Non-pigmented ciliary epithelial cell (primary cell): ENCODE measurements at regions not wholly inside any gene's neighbourhood (a gene's known extent, or its start where the extent isn't known, plus 50 kb on each side); places are given as distances from the start of the nearest gene placed in this dataset.

Experiments used
- DNase-seq: peaks from one replicate; pipeline ENCODE4 v3.0.0-alpha.2; 2010; ENCODE audit warnings: low read depth

DNA sequence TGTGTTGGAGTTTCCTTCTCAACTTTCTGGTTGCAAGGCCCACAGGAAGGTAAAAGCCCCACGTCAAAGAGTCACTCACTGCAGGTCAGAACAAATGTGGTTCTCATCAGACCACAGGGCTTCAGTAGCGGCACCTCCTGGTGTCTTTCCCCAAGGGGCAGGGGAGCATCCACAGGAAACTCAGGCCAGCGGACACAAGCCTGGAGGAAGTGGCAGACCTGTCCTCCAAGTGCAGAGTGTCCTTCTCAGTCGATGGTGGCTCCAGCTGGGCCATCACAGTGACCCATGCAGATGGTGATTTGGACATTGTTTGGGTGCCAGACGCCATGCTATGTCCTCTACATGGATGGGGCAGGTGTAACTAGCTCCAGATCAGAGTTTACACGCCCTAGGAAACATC, 84.9 kb downstream of the ACKR3 start:
- DNase-seq = no peak

DNA sequence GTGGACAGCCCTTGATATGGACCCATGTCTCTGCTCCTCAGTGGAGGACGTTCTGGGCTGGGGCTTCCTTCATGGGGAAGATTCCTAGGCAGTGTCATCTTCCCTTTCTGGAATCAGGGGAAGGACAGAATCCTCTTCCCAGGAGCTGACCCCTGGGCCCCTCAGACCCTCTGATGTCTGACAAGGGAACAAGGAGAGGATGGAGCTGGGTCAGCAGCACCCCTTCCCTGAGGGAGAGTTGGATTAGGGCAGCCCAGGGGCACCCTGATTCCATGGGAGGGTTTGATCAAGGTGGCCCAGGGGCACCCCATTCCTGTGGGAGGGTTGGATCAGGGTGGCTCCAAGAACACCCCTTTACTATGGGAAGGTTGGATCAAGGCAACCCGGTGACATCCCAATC, 86.5 kb downstream of the ACKR3 start:
- DNase-seq = no peak

DNA sequence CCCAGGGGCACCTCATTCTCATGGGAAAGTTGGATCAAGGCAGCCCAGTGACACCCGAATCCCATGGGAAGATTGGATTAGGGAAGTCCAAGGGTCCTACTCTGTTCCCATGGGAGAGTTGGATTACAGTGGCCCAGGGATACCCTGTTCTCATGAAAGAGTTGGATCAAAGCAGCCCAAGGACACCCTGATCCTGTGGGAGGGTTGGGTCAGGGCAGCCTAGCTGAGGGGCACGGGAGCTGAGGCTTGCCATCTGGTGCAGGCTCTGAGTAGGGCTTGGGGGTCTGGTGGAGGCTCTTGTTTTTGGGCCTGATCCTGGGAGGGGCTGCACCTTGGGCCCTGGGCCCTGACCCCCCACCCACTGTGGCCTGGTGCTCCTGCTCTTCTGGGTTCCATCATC, 87.1 kb downstream of the ACKR3 start:
- DNase-seq = no peak

DNA sequence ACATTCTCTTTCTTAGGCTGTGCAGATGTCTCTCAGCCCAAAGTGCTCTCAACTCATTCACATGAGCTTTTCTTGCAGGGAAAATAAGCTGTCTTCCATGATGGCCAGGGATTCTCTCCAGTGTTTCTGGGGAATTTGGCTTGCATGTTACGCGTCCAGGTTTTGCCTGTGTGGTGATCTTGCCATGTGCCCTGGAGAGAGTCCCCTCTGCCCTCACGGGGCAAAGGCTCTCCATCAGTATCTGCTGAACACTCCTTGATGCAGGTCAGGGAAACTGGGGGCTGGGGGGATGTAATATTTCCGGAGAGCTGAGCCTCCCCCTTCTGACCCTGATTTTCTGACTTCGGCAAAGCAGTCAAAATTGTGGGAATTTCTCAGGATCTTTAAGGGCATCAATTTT, 87.6 kb downstream of the ACKR3 start:
- DNase-seq = no peak

DNA sequence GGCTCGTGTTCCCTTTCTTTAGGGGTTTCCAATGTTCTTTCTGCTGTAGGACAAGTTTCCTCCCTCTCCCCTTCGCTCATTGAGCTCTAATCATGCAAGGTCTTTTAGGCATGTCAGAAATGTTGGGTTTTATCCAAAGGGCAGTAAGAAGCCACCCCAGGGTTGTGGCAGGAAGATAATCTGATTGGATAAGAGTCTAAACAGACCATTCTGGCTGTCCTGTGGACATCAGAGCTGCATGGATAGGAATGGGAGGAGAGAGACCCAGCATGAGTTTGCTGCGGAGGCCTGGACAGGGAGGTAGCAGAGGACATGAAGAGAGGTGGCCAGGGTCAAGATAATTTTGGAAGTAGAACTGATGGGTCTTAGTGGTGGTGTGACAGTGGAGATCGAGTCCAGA, 88.2 kb downstream of the ACKR3 start:
- no peak for DNase-seq

DNA sequence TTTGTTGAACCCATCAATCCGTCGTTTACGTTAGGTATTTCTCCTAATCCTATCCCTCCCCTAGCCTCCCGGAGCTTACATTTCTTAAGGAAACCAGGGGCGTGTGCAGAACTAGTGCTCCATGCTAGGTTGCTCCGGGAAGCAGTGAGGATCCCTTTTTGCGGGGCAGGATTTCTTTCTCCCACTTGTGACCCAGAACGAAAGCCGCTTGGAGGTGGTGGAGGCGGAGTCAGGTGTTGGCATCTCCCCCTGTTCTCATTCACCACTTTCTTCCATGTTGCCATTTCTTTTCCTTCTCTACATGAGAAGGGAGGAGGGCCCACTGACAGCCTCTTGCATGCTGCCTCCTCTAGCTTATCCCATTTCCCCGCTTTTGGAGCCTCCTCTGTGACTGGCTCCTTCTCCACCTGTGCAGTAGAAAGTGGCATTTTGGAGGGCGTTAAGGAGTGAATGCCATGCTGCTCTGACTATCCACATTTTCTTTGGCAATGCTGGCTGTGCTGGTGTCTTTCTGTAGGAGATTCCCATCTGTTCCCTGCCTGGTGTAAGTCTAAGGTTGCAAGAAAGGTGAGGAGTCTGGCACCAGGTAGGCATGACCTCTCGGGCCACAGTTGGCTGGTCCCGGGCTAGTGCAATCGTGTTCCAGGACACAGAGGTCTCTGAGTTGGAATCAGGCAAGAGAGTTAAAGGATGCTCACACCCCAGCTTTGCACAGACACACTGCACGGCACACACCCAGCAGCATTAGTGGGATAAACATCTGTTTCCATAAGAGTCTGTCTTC, 89.5 kb downstream of the ACKR3 start:
- no peak for DNase-seq

DNA sequence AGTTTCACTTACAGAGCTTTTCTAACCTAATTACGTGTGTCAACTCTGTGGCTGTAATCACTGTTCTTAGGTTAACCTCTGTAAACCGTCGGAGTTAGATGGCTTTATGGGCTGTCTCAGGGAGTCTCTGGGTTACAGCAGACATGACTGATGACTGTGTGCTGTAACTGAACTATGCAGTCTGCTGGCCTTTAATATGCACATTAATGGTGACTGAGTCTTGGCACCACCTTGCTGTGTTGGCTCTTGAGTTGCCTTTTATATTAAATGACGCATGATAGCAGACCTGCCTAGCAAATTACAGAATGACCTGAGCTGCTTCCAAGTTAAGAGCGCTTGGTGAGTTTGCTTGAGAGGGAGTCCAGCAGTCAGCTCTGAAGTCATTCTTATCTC, 90.1 kb downstream of the ACKR3 start:
- DNase-seq = no peak

DNA sequence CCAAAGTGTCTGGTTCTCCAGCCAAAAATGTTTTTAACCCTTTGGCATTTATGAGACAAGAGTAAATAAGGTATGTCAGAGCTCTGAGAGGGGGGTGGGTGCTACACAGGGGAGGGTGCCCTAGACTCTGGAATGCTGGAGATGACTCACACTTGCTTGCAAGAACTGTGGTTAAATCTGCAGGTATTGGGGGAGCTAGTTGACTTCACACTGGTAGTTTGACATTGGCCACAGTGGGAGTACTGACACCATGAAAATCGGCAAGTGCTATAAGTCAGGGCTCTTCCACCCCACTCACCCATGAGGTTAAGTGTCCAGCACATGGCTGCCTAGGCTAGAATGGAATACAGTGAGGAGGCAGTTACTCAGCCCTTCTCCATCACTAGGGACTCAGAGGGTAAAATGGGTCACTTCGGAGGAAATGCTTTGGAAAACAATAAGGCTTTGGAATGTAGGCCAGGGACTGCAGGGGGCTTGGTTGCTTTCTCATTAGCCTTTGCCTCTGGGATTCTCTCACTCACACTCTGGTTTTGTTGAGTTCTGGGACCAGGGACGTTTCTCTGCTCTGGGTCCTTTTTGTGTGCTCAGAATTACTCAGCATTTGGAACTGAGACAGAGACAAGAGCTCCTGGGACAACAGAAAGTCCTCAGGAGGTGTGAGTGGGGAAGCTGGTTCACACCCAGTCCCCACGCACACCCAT, 91.6 kb downstream of the ACKR3 start:
- DNase-seq = no peak

DNA sequence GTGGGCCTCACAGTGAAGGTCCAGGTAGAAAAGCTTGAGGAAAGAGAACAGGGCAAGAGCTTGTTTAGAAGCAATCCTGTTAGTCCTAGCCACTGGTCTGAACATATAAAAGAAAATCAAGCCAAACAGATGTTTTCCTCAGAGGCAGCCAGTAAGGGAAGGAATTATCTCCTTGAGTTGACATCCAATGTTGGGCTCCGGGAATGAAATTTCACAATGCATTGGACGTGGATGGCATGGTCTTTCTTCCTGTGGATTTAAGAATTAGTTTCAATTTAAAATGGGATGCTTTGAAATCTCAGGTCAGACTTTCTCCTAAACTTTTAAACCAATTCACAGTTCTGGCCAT, 92.1 kb downstream of the ACKR3 start:
- no peak for DNase-seq

DNA sequence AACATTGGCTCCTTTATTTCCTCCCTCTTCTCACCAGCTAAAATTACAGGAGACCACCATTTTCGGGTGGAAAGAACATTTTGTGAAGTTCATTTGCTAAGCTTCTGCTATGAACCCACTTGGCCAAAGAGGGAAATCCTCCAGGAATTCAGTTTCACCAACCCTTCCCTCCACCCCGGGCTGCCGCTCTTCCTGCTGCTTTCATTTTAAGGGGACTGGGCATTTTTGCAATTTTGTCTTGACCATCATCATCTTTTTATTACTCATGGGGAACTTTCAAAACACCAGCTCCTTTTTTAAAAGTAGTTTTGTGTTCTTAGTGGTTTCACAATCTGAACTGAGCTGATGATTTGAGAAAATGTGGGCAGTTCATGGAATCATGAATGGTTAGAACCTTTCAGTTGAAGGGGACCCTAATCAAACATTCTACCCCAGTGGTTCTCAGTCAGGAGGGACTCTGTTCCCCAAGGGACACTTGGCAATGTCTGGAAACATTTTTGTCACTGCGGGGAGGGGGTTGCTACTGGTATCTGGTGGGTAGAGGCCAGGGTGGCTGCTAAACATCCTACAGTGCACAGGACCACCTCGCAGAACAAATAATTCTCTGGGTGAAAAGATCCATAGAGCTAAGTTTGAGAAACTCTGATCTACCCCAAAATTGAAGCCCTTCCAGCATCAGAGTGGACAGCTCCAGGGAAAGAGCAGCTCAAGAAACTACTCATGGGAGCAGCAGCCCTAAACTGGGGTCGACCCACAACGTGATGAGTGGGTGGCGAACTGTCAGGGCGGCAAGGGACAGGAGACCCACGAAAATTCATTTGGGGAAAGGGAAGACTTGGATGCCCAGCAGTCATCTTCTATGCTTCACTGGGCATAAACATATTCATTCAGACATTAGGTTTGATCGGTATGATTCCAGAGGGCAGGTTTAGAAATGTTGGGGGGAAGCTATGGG, 92.9 kb downstream of the ACKR3 start:
- no peak for DNase-seq

DNA sequence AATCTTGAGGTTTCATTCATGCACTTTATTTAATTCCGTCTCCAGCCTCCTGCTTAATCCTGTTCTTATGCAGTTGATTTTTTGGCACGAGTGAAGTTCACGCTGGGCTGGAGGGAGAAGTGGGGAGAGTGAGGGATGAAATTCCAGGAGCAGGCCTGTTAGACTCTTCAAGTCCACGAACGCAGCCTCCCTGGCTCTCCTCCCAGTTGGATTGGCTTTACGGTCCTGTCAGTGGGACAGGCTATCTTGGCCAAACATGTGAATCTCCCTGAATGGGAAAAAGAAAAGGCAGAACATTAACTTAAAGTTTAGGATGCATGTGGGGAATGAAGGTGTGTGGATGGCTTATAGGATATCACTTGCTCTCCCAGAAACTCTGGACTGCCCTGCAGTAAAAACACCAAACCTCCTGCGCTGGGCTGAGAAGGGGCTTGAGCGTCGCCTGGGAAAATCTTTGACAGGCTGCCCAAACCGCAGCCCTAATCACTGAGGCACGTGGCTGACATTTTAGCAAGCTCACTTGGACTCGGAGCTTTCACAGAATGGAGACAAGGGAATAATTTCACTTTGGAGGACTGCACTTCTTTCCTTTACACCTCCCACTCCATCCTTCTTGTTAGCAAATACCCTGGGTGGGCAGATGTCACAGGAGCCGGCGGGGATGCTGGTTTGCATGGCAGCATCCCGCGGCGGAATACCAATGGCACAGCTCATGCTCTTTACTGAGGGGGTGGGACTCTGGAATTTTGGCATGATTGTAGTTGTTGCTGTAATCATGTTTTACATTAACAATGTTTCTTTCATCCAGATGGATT, 93.9 kb downstream of the ACKR3 start:
- no peak for DNase-seq

DNA sequence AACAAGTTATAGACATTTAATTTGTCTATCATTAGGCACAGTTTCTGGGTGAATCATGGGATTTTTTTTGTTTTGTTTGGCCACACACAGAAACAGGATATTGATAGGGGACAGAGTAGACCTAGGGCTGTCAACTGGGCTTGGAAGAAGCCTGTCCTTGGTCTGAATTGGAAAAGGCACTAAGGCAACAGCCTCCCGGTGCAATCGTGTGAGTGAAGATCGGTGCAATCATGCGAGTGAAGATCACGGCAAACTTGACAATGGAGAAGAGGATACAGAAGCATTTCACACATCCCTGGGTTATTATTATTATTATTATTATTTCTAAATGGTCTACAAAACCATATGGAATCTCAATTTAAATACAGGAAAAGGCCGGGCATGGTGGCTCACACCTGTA, 94.5 kb downstream of the ACKR3 start:
- DNase-seq = no peak

DNA sequence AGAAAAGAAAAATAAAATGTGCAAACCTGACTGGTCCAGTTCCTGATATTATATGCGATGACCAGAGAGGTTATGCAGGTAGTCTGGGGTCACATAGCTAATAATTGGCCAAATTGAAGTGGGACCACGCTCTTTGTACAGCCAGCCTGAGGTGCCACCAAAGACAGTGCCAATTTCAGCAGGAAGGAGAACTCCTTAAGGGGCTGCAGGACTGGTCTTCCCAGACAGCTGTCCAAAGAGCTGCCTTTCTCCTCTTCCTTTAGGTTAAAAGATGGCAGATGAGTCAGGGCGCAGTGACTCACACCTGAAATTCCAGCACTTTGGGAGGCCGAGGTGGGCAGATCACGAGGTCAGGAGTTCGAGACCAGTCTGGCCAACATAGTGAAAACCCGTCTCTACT, 95.5 kb downstream of the ACKR3 start:
- no peak for DNase-seq

DNA sequence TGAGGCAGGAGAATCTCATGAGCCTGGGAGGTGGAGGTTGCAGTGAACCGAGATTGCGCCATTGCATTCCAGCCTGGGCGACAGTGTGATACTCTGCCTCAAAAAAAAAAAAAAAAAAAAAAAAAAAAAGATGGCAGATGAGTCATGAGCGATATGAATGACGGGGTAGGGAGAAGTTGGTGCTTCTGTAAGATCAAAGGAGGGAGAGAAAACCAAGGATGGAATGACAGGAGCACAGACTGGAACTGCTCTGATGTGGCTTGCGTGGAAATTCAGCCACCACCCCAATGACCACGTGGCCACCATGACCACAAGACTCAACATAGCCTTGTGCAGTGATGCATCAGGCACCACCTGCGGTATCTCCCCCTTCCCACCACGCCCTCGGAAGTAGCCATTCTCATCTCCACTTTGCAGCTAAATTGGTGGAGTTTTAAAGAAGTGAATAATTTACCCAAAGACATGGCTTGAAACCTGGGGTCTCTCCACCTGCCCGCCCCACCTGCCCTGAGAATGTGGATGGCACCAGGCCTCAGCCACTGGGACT, 96.0 kb downstream of the ACKR3 start:
- DNase-seq = no peak

DNA sequence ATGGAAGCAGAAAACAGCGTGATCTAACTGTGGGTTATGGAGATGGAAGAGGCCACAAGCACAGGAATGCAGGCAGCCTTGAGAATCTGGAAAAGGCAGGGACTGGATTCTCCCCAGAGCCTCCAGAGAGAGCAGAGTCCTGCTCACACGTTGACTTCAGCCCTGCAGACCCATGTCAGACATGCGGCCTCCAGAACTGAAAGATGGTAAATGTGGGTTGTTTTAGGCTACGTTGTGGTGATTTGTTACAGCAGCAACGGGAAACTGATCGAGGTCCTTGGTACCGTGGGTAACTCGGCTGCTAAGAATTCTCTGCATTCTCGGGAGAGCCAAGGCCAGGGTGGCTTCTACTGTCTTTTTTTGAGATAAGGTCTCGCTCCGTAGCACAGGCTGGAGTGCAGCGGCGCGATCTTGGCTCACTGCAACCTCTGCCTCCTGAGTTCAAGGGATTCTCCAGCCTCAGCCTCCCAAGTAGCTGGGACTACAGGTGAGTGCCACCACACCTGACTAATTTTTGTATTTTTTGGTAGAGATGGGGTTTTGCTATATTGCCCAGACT, 97.1 kb downstream of the ACKR3 start:
- no peak for DNase-seq

DNA sequence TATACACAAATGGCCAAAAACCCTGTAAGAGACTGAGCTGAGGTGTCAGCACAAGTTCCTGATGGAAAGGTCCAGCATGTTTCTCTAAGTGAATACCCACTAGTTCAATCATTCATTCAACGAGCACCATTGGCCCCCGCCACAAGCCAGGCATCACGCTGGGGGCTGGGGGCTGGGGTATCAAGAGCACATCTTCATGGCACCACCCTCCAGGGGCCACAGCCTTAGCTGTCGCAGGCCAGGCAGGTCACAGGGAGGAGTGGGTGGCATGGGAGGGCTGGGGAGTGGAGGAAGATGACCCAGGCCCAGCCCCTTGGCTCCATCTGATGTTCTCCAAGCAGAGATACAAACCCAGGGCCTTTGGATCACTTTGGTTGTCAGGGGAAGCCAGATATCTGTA, 97.9 kb downstream of the ACKR3 start:
- DNase-seq = no peak

DNA sequence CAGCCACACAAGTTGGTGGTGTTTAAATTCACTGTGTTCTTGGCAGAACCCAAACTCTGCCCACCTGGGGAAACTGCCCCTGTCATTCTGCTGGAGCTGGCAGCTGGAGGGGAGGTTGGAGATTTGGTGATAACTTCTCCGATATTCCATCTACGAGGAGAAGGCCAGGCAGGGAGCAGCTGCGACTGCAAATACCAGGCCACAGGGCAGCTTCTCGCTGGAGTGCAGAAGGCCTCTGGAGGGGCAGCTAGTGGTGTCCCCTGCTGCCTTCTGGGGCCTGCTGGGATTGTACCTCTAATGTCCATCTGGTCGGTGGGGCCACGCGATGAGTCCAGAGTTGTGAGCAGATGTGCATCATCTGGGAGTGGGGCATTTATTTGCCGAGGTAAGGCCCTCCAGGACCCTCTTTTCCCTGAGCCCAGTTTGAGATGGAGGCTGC, 98.9 kb downstream of the ACKR3 start:
- DNase-seq = no peak

DNA sequence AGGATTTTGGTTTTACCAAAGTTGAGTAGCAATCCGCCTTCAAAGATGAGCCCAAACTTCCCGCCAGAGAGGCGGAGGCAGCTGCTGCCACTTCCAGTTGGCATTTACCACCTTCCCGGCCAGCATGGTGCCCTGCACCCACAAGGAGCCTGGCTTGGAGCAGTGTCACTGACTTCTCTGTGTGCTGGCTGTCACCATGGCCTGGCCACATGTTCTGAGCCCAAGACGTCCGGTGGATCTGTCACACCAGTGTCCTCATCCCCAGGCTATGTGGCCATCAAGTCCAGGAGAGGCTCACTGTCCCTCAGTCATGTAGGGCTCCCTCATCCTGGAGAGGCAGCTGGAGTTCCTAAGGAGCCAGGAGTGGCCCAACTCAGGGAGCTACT, 100.6 kb downstream of the ACKR3 start:
- no peak for DNase-seq

DNA sequence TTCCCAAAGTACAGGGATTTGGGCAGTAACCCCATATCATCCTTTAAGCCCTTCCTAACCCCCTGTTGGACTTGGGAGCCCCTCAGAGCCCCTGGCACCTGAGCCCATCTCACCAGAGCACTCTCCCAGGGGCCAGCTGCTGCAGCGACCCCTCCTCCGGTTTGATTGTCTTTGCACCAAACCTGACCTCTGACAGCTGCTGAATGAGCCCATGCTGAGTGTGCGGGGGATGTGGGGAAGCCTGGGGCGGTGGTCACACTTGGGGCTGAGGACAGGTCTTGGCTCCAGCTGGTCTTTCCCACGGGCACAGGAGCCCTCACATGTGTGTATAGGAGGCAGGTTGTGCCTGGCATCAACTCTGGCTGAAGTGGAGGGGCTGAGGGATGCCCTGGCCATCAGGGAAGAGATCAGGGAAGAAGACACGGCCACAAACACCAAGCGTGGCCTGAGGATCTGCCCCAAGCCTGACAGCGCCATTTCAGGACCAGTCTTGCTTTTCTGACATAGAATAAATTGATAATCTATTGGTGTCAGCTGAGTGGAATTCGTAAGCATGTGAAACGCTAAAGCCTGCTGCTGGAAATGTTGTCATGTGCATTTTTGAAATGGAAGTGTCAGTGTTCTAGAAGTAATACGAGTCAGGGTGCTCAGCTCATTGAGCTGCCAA, 102.4 kb downstream of the ACKR3 start:
- DNase-seq = no peak

DNA sequence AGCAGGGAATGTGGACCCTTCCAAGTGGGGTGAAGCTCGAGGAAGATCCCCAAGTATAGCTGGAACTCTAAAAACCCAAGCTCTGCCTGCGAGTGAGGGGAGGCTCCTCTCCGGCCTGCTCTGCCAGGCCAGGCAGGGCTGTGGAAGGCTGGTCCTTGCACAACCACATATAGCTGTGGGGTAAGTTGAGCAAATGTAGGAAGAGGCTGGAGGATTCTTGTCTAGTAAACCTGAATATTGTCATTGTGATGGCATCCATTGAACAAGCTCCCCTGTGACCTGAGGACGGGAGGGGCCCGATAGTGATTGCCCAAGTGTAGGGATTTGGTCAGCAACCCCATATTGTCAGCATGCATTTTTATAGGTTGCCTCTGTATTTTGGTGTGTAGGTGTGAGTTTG, 103.0 kb downstream of the ACKR3 start:
- DNase-seq = no peak
